ENCODE measurements at regions not wholly inside any gene's neighbourhood (a gene's known extent, or its start where the extent isn't known, plus 50 kb on each side); places are given as distances from the start of the nearest gene placed in this dataset.

GRCh38 chr2:120680136-120680761 lies 55.4 kb upstream of the GLI2 start (continued):
- TF ChIP-seq USF1 (CRISPR knock-in tag; IDR thresholded peaks at IDR 0.05) (peak; percentile 12; the same call in 1 of the 2 replicates), ESRRB (CRISPR knock-in tag; IDR thresholded peaks at IDR 0.05; ENCODE audit: borderline replicate concordance) (no peak), ZBTB43 (CRISPR knock-in tag; IDR thresholded peaks at IDR 0.05) (no peak), CHD1 (IDR thresholded peaks at IDR 0.05; ENCODE audit: low read length) (no peak), CHCHD3 (CRISPR knock-in tag; IDR thresholded peaks at IDR 0.05) (no peak), MAFK (IDR thresholded peaks at IDR 0.05; ENCODE audit: low read length) (no peak), STAG1 (CRISPR knock-in tag; IDR thresholded peaks at IDR 0.05; ENCODE audit: borderline replicate concordance) (peak; percentile 78; the same call in 1 of the 2 replicates), ZFP91 (CRISPR knock-in tag; IDR thresholded peaks at IDR 0.05) (no peak), SRSF9 (IDR thresholded peaks at IDR 0.05; ENCODE audit: borderline replicate concordance, low read depth, low read length) (no peak), CC2D1A (IDR thresholded peaks at IDR 0.05) (peak; percentile 42; the same call in 1 of the 2 replicates)
- TF ChIP-seq, protein P1, sequence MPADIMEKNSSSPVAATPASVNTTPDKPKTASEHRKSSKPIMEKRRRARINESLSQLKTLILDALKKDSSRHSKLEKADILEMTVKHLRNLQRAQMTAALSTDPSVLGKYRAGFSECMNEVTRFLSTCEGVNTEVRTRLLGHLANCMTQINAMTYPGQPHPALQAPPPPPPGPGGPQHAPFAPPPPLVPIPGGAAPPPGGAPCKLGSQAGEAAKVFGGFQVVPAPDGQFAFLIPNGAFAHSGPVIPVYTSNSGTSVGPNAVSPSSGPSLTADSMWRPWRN (IDR thresholded peaks at IDR 0.05; ENCODE audit: low read depth), result no peak
- TF ChIP-seq, protein P2, sequence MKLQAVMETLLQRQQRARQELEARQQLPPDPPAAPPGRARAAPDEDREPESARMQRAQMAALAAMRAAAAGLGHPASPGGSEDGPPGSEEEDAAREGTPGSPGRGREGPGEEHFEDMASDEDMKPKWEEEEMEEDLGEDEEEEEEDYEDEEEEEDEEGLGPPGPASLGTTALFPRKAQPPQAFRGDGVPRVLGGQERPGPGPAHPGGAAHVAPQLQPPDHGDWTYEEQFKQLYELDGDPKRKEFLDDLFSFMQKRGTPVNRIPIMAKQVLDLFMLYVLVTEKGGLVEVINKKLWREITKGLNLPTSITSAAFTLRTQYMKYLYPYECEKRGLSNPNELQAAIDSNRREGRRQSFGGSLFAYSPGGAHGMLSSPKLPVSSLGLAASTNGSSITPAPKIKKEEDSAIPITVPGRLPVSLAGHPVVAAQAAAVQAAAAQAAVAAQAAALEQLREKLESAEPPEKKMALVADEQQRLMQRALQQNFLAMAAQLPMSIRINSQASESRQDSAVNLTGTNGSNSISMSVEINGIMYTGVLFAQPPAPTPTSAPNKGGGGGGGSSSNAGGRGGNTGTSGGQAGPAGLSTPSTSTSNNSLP (IDR thresholded peaks at IDR 0.05; ENCODE audit: borderline replicate concordance, low read depth, low read length), result no peak
